HG02981 (cell line): ENCODE measurements at regions not wholly inside any gene's neighbourhood (a gene's known extent, or its start where the extent isn't known, plus 50 kb on each side); places are given as distances from the start of the nearest gene placed in this dataset.

Experiments
- ATAC-seq: cut with Tn5 transposase; IDR thresholded peaks from one replicate; pipeline ENCODE4 v1.9.1; 2021; ENCODE audit warnings: mild to moderate bottlenecking, moderate library complexity; ENCODE audit not compliant: unreplicated experiment

- no peak for ATAC-seq
Observed at GRCh38 chr3:150269526-150269925, 138.6 kb upstream of the TSC22D2 start.

- no peak for ATAC-seq
Observed at GRCh38 chr3:150268426-150269391, 139.4 kb upstream of the TSC22D2 start.

GRCh38 chr3:150267288-150267687, 140.8 kb upstream of the TSC22D2 start:
- ATAC-seq, result no peak

GRCh38 chr3:150265305-150265704, 142.8 kb upstream of the TSC22D2 start:
- no peak for ATAC-seq

GRCh38 chr3:150264561-150265279, 143.4 kb upstream of the TSC22D2 start:
- no peak for ATAC-seq

- no peak for ATAC-seq
Observed at GRCh38 chr3:150261958-150262357, 146.1 kb upstream of the TSC22D2 start.

- ATAC-seq, result no peak
Observed at GRCh38 chr3:150261418-150261817, 146.7 kb upstream of the TSC22D2 start.

GRCh38 chr3:150260398-150260710, 147.7 kb upstream of the TSC22D2 start:
- ATAC-seq, result no peak

GRCh38 chr3:150259526-150260397, 148.3 kb upstream of the TSC22D2 start:
- ATAC-seq, result no peak

- ATAC-seq, result no peak
Observed at GRCh38 chr3:150256782-150257181, 151.3 kb upstream of the TSC22D2 start.

GRCh38 chr3:150256318-150256717, 151.8 kb upstream of the TSC22D2 start:
- no peak for ATAC-seq

GRCh38 chr3:150255826-150256225, 152.3 kb upstream of the TSC22D2 start:
- ATAC-seq, result no peak

GRCh38 chr3:150255413-150255812, 152.7 kb upstream of the TSC22D2 start:
- ATAC-seq, result no peak

- no peak for ATAC-seq
Observed at GRCh38 chr3:150254309-150254708, 153.8 kb upstream of the TSC22D2 start.

- ATAC-seq, result no peak
Observed at GRCh38 chr3:150253622-150254021, 154.5 kb upstream of the TSC22D2 start.

GRCh38 chr3:150252462-150252861, 155.6 kb upstream of the TSC22D2 start:
- ATAC-seq, result no peak

- ATAC-seq, result no peak
Observed at GRCh38 chr3:150251187-150252062, 156.7 kb upstream of the TSC22D2 start.

GRCh38 chr3:150249779-150250470, 158.2 kb upstream of the TSC22D2 start:
- no peak for ATAC-seq

- no peak for ATAC-seq
Observed at GRCh38 chr3:150248888-150249681, 159.0 kb upstream of the TSC22D2 start.
